WTC11 (cell line): ENCODE measurements at regions not wholly inside any gene's neighbourhood (a gene's known extent, or its start where the extent isn't known, plus 50 kb on each side); places are given as distances from the start of the nearest gene placed in this dataset.

ENCODE experiments used
- ATAC-seq: fragments of 200-7000 bp; cut with Tn5 transposase; 2 replicates; pipeline ENCODE4 v1.10.0; 2021; ENCODE audit warnings: mild to moderate bottlenecking, moderate library complexity
- CTCF ChIA-PET: fragments of 300-600 bp; sonication (Branson Sonifier 250); formaldehyde crosslinking; loops from one replicate; lab custom pipeline; 2021; ENCODE audit warnings: antibody characterized with exemption; lab: Charles Lee
- POLR2A ChIA-PET: fragments of 350-600 bp; sonication (Branson Sonifier 250); formaldehyde crosslinking; loops from one replicate; lab custom pipeline; 2021; ENCODE audit warnings: antibody characterized with exemption; lab: Charles Lee
- DNase-seq: peaks from one replicate; pipeline ENCODE4 v3.0.0; 2021; ENCODE audit warnings: low spot score
- H3K27ac Mint-ChIP-seq: 2 replicates; pipeline ENCODE4 v1.8.0; 2021; ENCODE audit warnings: mixed read lengths
- H3K27me3 Mint-ChIP-seq: 2 replicates; pipeline ENCODE4 v1.8.0; 2021; ENCODE audit warnings: low read depth, mild to moderate bottlenecking, moderate library complexity, mixed read lengths
- H3K36me3 Mint-ChIP-seq: 2 replicates; pipeline ENCODE4 v1.8.0; 2021; ENCODE audit warnings: mixed read lengths
- H3K4me1 Mint-ChIP-seq: 2 replicates; pipeline ENCODE4 v1.8.0; 2022; ENCODE audit warnings: mixed read lengths
- H3K4me3 Mint-ChIP-seq: 2 replicates; pipeline ENCODE4 v1.8.0; 2021; ENCODE audit warnings: mild to moderate bottlenecking, moderate library complexity, mixed read lengths
- H3K9me3 Mint-ChIP-seq: 2 replicates; pipeline ENCODE4 v1.8.0; 2021; ENCODE audit warnings: mixed read lengths
- CBFB ChIP-seq: sonication (generic); formaldehyde crosslinking; IDR thresholded peaks from 2 replicates; pipeline ENCODE4 v1.8.1; 2022; ENCODE audit warnings: mild to moderate bottlenecking, low read depth, missing genetic modification reagents
- EMX1 ChIP-seq: fragments of 250-450 bp; sonication (Bioruptor Pico); IDR thresholded peaks from 2 replicates; pipeline ENCODE4 v1.8.0; 2021; ENCODE audit warnings: mild to moderate bottlenecking
- GABPB1 ChIP-seq: sonication (generic); formaldehyde crosslinking; IDR thresholded peaks from 2 replicates; pipeline ENCODE4 v1.8.1; 2023; ENCODE audit warnings: mild to moderate bottlenecking, missing genetic modification reagents
- NFATC4 ChIP-seq: fragments of 250-450 bp; sonication (Bioruptor Pico); IDR thresholded peaks from 2 replicates; pipeline ENCODE4 v1.9.0; 2021; ENCODE audit warnings: mild to moderate bottlenecking
- OVOL2 ChIP-seq: fragments of 250-450 bp; sonication (Bioruptor Pico); IDR thresholded peaks from 2 replicates; pipeline ENCODE4 v1.9.0; 2021; ENCODE audit warnings: mild to moderate bottlenecking, borderline replicate concordance
- RELA ChIP-seq: sonication (generic); formaldehyde crosslinking; IDR thresholded peaks from 2 replicates; pipeline ENCODE4 v1.8.1; 2022; ENCODE audit warnings: missing genetic modification reagents, mild to moderate bottlenecking, borderline replicate concordance
- SMAD3 ChIP-seq: sonication (generic); formaldehyde crosslinking; IDR thresholded peaks from 2 replicates; pipeline ENCODE4 v1.8.0; 2022; ENCODE audit warnings: missing genetic modification reagents, mild to moderate bottlenecking, borderline replicate concordance
- ZNF317 ChIP-seq: sonication (generic); formaldehyde crosslinking; IDR thresholded peaks from 2 replicates; pipeline ENCODE4 v1.8.1; 2023; ENCODE audit warnings: low read depth, mild to moderate bottlenecking, moderate library complexity, missing genetic modification reagents, borderline replicate concordance
- ZNF416 ChIP-seq: fragments of 250-450 bp; sonication (Bioruptor Pico); IDR thresholded peaks from 2 replicates; pipeline ENCODE4 v1.9.0; 2021; ENCODE audit warnings: mild to moderate bottlenecking, inconsistent platforms
- TF ChIP-seq, protein P1 (sequence below): sonication (generic); formaldehyde crosslinking; IDR thresholded peaks from 2 replicates; pipeline ENCODE4 v1.8.0; 2022; ENCODE audit warnings: mild to moderate bottlenecking, missing genetic modification reagents
- TF ChIP-seq, protein P2 (sequence below): sonication (generic); formaldehyde crosslinking; IDR thresholded peaks from 2 replicates; pipeline ENCODE4 v1.8.1; 2022; ENCODE audit warnings: low read depth, missing genetic modification reagents, borderline replicate concordance
- TF ChIP-seq, protein P3 (sequence below): sonication (generic); formaldehyde crosslinking; conservative IDR thresholded peaks from 2 replicates; pipeline ENCODE4 v1.8.1; 2022; ENCODE audit warnings: mild to moderate bottlenecking, missing genetic modification reagents
- TF ChIP-seq, protein P4 (sequence below): sonication (generic); formaldehyde crosslinking; IDR thresholded peaks from 2 replicates; pipeline ENCODE4 v1.8.0; 2023; ENCODE audit warnings: mild to moderate bottlenecking, missing genetic modification reagents
- TF ChIP-seq, protein P5 (sequence below): sonication (generic); formaldehyde crosslinking; IDR thresholded peaks from 2 replicates; pipeline ENCODE4 v1.8.1; 2023; ENCODE audit warnings: mild to moderate bottlenecking, missing genetic modification reagents, borderline replicate concordance
- TF ChIP-seq, protein P6 (sequence below): sonication (generic); formaldehyde crosslinking; IDR thresholded peaks from 2 replicates; pipeline ENCODE4 v1.8.1; 2023; ENCODE audit warnings: mild to moderate bottlenecking, moderate library complexity, missing genetic modification reagents
- TF ChIP-seq, protein P7 (sequence below): sonication (generic); formaldehyde crosslinking; IDR thresholded peaks from 2 replicates; pipeline ENCODE4 v1.8.1; 2023; ENCODE audit warnings: mild to moderate bottlenecking, missing genetic modification reagents

DNA sequence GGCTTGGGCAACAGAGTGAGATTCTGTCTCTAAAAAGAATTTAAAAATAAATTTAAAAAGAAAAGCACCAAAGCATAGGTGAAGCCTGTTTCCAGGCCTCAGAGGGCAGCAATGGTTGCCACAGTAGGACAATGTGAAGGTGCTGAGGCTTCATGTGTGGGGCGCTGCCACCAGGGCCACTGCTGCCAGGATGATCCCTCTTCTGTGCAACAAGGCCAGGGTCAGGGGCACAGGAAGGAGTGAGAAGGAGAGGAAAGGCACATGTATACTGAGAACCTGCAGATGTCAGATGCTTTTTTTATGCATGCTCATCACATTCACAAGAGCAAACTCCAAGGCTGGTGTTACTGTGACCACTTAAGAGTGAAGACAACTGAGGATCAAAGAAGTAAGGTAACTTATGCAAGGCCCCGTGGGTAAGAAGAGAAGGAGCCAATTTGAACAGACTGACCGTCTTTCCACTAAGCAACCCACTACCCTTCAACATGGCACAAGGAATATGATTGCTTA lies 79.7 kb upstream of the ACKR3 start (continued):
- TF ChIP-seq, protein P1, sequence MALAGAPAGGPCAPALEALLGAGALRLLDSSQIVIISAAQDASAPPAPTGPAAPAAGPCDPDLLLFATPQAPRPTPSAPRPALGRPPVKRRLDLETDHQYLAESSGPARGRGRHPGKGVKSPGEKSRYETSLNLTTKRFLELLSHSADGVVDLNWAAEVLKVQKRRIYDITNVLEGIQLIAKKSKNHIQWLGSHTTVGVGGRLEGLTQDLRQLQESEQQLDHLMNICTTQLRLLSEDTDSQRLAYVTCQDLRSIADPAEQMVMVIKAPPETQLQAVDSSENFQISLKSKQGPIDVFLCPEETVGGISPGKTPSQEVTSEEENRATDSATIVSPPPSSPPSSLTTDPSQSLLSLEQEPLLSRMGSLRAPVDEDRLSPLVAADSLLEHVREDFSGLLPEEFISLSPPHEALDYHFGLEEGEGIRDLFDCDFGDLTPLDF (CRISPR knock-in tag): no peak

DNA sequence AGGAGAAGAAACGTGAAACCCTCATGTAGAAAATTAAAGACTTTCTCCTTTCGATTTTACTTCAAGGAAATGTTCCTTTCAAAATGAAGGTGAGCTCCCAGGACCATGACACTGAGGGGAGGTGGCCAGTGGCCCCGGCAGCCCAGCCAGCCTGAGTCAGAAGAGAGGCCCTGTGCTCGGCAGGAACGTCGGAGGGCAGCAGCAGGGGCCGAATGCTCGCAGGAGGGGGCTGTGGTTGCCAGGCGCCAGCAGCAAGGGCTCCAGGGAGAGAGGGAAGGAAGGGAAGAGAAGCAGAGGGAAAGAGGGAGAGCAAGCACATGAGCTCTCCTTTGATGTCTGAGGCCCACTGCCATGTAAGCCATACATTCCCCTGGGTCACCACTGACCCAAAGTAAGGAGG lies 73.3 kb upstream of the ACKR3 start:
- no peak for ATAC-seq
- H3K27ac Mint-ChIP-seq: no peak overlapping the region

DNA sequence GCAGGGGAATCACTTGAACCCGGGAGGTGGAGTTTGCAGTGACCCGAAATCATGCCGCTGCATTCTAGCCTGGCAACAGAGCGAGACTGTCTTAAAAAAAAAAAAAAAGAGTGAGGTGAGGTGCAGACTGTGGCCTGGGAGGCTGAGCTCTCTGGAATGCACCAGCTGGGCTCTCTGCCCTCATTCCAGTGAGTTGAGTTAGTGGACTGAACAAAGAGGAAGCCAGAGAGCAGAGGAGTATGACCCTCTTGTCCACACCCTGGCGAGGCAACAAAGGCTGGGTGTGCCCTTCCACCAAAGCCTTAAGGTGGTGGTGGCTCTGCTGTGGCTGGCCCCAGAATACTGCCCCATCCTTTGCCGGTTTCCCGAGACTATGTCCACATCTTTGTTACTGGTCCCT lies 71.3 kb upstream of the ACKR3 start:
- DNase-seq (no peak), ATAC-seq (no peak)
- CTCF ChIA-PET: no interaction called here

More for the DNA sequence above, 73.3 kb upstream of the ACKR3 start:
- ChIA-PET POLR2A (no interaction called here), CTCF (no interaction called here)
- peaks cover 14% of the 10 kb centered on the region for H3K9me3 Mint-ChIP-seq
- H3K36me3 Mint-ChIP-seq: peaks cover 11% of the 10 kb centered on the region
- H3K4me1 Mint-ChIP-seq: no peaks in the 10 kb centered on the region
- no peaks in the 10 kb centered on the region for H3K27me3 Mint-ChIP-seq
- DNase-seq: no peak
- H3K4me3 Mint-ChIP-seq: no peak overlapping the region
- TF ChIP-seq ZNF317 (no peak), SMAD3 (CRISPR knock-in tag) (no peak), EMX1 (no peak), NFATC4 (CRISPR knock-in tag) (no peak)

More for the DNA sequence above, 71.3 kb upstream of the ACKR3 start:
- H3K4me3 Mint-ChIP-seq: no peak overlapping the region
- POLR2A ChIA-PET: no interaction called here
- peaks cover 5% of the 10 kb centered on the region for H3K9me3 Mint-ChIP-seq
- peaks cover 2% of the 10 kb centered on the region for H3K36me3 Mint-ChIP-seq
- no peak overlapping the region for H3K27ac Mint-ChIP-seq
- TF ChIP-seq RELA (CRISPR knock-in tag): no peak
- TF ChIP-seq, protein P2, sequence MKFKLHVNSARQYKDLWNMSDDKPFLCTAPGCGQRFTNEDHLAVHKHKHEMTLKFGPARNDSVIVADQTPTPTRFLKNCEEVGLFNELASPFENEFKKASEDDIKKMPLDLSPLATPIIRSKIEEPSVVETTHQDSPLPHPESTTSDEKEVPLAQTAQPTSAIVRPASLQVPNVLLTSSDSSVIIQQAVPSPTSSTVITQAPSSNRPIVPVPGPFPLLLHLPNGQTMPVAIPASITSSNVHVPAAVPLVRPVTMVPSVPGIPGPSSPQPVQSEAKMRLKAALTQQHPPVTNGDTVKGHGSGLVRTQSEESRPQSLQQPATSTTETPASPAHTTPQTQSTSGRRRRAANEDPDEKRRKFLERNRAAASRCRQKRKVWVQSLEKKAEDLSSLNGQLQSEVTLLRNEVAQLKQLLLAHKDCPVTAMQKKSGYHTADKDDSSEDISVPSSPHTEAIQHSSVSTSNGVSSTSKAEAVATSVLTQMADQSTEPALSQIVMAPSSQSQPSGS (CRISPR knock-in tag): no peak
- TF ChIP-seq, protein P3, sequence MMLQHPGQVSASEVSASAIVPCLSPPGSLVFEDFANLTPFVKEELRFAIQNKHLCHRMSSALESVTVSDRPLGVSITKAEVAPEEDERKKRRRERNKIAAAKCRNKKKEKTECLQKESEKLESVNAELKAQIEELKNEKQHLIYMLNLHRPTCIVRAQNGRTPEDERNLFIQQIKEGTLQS: no peak
- TF ChIP-seq ZNF416 (CRISPR knock-in tag): no peak
- TF ChIP-seq CBFB: no peak
- TF ChIP-seq, protein P4, sequence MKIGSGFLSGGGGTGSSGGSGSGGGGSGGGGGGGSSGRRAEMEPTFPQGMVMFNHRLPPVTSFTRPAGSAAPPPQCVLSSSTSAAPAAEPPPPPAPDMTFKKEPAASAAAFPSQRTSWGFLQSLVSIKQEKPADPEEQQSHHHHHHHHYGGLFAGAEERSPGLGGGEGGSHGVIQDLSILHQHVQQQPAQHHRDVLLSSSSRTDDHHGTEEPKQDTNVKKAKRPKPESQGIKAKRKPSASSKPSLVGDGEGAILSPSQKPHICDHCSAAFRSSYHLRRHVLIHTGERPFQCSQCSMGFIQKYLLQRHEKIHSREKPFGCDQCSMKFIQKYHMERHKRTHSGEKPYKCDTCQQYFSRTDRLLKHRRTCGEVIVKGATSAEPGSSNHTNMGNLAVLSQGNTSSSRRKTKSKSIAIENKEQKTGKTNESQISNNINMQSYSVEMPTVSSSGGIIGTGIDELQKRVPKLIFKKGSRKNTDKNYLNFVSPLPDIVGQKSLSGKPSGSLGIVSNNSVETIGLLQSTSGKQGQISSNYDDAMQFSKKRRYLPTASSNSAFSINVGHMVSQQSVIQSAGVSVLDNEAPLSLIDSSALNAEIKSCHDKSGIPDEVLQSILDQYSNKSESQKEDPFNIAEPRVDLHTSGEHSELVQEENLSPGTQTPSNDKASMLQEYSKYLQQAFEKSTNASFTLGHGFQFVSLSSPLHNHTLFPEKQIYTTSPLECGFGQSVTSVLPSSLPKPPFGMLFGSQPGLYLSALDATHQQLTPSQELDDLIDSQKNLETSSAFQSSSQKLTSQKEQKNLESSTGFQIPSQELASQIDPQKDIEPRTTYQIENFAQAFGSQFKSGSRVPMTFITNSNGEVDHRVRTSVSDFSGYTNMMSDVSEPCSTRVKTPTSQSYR (CRISPR knock-in tag): no peak
- no peak for TF ChIP-seq OVOL2 (CRISPR knock-in tag)
- TF ChIP-seq, protein P5, sequence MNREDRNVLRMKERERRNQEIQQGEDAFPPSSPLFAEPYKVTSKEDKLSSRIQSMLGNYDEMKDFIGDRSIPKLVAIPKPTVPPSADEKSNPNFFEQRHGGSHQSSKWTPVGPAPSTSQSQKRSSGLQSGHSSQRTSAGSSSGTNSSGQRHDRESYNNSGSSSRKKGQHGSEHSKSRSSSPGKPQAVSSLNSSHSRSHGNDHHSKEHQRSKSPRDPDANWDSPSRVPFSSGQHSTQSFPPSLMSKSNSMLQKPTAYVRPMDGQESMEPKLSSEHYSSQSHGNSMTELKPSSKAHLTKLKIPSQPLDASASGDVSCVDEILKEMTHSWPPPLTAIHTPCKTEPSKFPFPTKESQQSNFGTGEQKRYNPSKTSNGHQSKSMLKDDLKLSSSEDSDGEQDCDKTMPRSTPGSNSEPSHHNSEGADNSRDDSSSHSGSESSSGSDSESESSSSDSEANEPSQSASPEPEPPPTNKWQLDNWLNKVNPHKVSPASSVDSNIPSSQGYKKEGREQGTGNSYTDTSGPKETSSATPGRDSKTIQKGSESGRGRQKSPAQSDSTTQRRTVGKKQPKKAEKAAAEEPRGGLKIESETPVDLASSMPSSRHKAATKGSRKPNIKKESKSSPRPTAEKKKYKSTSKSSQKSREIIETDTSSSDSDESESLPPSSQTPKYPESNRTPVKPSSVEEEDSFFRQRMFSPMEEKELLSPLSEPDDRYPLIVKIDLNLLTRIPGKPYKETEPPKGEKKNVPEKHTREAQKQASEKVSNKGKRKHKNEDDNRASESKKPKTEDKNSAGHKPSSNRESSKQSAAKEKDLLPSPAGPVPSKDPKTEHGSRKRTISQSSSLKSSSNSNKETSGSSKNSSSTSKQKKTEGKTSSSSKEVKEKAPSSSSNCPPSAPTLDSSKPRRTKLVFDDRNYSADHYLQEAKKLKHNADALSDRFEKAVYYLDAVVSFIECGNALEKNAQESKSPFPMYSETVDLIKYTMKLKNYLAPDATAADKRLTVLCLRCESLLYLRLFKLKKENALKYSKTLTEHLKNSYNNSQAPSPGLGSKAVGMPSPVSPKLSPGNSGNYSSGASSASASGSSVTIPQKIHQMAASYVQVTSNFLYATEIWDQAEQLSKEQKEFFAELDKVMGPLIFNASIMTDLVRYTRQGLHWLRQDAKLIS (CRISPR knock-in tag): no peak
- TF ChIP-seq, protein P6, sequence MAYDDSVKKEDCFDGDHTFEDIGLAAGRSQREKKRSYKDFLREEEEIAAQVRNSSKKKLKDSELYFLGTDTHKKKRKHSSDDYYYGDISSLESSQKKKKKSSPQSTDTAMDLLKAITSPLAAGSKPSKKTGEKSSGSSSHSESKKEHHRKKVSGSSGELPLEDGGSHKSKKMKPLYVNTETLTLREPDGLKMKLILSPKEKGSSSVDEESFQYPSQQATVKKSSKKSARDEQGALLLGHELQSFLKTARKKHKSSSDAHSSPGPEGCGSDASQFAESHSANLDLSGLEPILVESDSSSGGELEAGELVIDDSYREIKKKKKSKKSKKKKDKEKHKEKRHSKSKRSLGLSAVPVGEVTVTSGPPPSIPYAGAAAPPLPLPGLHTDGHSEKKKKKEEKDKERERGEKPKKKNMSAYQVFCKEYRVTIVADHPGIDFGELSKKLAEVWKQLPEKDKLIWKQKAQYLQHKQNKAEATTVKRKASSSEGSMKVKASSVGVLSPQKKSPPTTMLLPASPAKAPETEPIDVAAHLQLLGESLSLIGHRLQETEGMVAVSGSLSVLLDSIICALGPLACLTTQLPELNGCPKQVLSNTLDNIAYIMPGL: no peak
- TF ChIP-seq, protein P7, sequence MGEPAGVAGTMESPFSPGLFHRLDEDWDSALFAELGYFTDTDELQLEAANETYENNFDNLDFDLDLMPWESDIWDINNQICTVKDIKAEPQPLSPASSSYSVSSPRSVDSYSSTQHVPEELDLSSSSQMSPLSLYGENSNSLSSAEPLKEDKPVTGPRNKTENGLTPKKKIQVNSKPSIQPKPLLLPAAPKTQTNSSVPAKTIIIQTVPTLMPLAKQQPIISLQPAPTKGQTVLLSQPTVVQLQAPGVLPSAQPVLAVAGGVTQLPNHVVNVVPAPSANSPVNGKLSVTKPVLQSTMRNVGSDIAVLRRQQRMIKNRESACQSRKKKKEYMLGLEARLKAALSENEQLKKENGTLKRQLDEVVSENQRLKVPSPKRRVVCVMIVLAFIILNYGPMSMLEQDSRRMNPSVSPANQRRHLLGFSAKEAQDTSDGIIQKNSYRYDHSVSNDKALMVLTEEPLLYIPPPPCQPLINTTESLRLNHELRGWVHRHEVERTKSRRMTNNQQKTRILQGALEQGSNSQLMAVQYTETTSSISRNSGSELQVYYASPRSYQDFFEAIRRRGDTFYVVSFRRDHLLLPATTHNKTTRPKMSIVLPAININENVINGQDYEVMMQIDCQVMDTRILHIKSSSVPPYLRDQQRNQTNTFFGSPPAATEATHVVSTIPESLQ (CRISPR knock-in tag): no peak
- no peak for TF ChIP-seq GABPB1 (CRISPR knock-in tag)
- H3K27me3 Mint-ChIP-seq: no peaks in the 10 kb centered on the region
- H3K4me1 Mint-ChIP-seq: no peaks in the 10 kb centered on the region
